ENCODE measurements at regions not wholly inside any gene's neighbourhood (a gene's known extent, or its start where the extent isn't known, plus 50 kb on each side); places are given as distances from the start of the nearest gene placed in this dataset.

- TF ChIP-seq CTCF (IDR thresholded peaks at IDR 0.05) (no peak), POLR2A (IDR thresholded peaks at IDR 0.05) (no peak)
Measured at GRCh38 chr6:93676581-93676980, 257.2 kb upstream of the EPHA7 start.
